NT2/D1 (cell line): ENCODE measurements at regions not wholly inside any gene's neighbourhood (a gene's known extent, or its start where the extent isn't known, plus 50 kb on each side); places are given as distances from the start of the nearest gene placed in this dataset.

Experiments
- SUZ12 ChIP-seq: IDR thresholded peaks from 2 replicates; pipeline ENCODE4 v1.6.1; 2011; ENCODE audit not compliant: insufficient read length, insufficient read depth; ENCODE audit errors: extremely low read depth
- YY1 ChIP-seq: IDR thresholded peaks from 2 replicates; pipeline ENCODE4 v1.6.1; 2011; ENCODE audit not compliant: insufficient read length, insufficient read depth
- ZNF274 ChIP-seq: IDR thresholded peaks from 2 replicates; pipeline ENCODE4 v1.6.1; 2011; ENCODE audit warnings: mild to moderate bottlenecking, low read depth, low read length

- TF ChIP-seq YY1 (no peak), ZNF274 (no peak), SUZ12 (no peak)
Observed at GRCh38 chr3:166473501-166473900, 636.3 kb upstream of the BCHE start.
